ENCODE measurements at regions not wholly inside any gene's neighbourhood (a gene's known extent, or its start where the extent isn't known, plus 50 kb on each side); places are given as distances from the start of the nearest gene placed in this dataset.

GRCh38 chr15:39488516-39488915 is 92.4 kb upstream of the THBS1 start:
- Histone ChIP-seq H3K27me3 (ENCODE audit: insufficient read depth) (no peaks in the 10 kb centered on the region), H4K20me1 (ENCODE audit: insufficient read depth) (no peaks in the 10 kb centered on the region), H2AFZ (ENCODE audit: low read depth) (no peak overlapping the region), H3F3A (replicated peaks; ENCODE audit: insufficient read depth) (no peaks in the 10 kb centered on the region), H3K4me3 (ENCODE audit: low read depth in 2 of 2, low read length in 1 of 2) (no peak overlapping the region), H3K27ac (ENCODE audit: low read depth in 2 of 2, low read length in 1 of 2) (no peak overlapping the region), H3K4me1 (ENCODE audit: control insufficient read depth in 1 of 2, insufficient read depth in 2 of 2, low read depth in 1 of 2, low read length in 1 of 2) (no peaks in the 10 kb centered on the region), H3K9me3 (no peaks in the 10 kb centered on the region), H3K4me2 (no peak overlapping the region), H3K36me3 (replicated peaks in 1 of 2; ENCODE audit: control insufficient read depth in 1 of 2, insufficient read depth in 2 of 2, low read length in 1 of 2) (no peaks in the 10 kb centered on the region), H3K79me2 (ENCODE audit: insufficient read depth) (no peaks in the 10 kb centered on the region), H3K9ac (no peak overlapping the region), H3K9me2 (no peaks in the 10 kb centered on the region)
- WGBS (ENCODE audit: low lambda C conversion rate): 58% methylated on average over 1 of the region's 1 CpG
- DNase-seq: no peak
- TF ChIP-seq TEAD4 (IDR thresholded peaks at IDR 0.05; ENCODE audit: borderline replicate concordance, insufficient read depth): no peak
- TF ChIP-seq GABPA (IDR thresholded peaks at IDR 0.05; ENCODE audit: low read depth): no peak
- no peak for TF ChIP-seq ZBTB33 (IDR thresholded peaks at IDR 0.05; ENCODE audit: borderline replicate concordance, low read depth)
- ChIA-PET CTCF (interaction anchor here (1.3 kb wide), 1 partner anchor 25 kb away, joined by 3 read pairs; no protein-coding TSS in a partner anchor), POLR2A (no interaction called here)

- 67% methylated on average over 1 of the region's 1 CpG for WGBS (ENCODE audit: low lambda C conversion rate)
- Histone ChIP-seq H3K27ac (ENCODE audit: low read depth in 2 of 2, low read length in 1 of 2) (no peak overlapping the region), H2AFZ (ENCODE audit: low read depth) (no peak overlapping the region), H3K4me2 (no peak overlapping the region), H3K36me3 (replicated peaks in 1 of 2; ENCODE audit: control insufficient read depth in 1 of 2, insufficient read depth in 2 of 2, low read length in 1 of 2) (no peaks in the 10 kb centered on the region), H3K4me3 (ENCODE audit: low read depth in 2 of 2, low read length in 1 of 2) (no peak overlapping the region), H3K4me1 (ENCODE audit: control insufficient read depth in 1 of 2, insufficient read depth in 2 of 2, low read depth in 1 of 2, low read length in 1 of 2) (no peaks in the 10 kb centered on the region; a peak in 1 of 4 replicates), H4K20me1 (ENCODE audit: insufficient read depth) (no peaks in the 10 kb centered on the region), H3K9me2 (no peaks in the 10 kb centered on the region), H3K9me3 (no peaks in the 10 kb centered on the region), H3K79me2 (ENCODE audit: insufficient read depth) (no peaks in the 10 kb centered on the region), H3K27me3 (ENCODE audit: insufficient read depth) (no peaks in the 10 kb centered on the region), H3F3A (replicated peaks; ENCODE audit: insufficient read depth) (no peaks in the 10 kb centered on the region), H3K9ac (no peak overlapping the region)
- POLR2A ChIA-PET: no interaction called here
- no peak for TF ChIP-seq ELF1 (IDR thresholded peaks at IDR 0.05)
- TF ChIP-seq NRF1 (IDR thresholded peaks at IDR 0.05; ENCODE audit: low read depth, low read length): no peak
- no peak for TF ChIP-seq SMC3 (IDR thresholded peaks at IDR 0.05; ENCODE audit: low read depth, low read length)
- no peak for TF ChIP-seq MXI1 (IDR thresholded peaks at IDR 0.05; ENCODE audit: low read depth, low read length)
- no peak for TF ChIP-seq YY1 (IDR thresholded peaks at IDR 0.05; ENCODE audit: low read depth)
- no peak for TF ChIP-seq USF2 (IDR thresholded peaks at IDR 0.05; ENCODE audit: borderline replicate concordance, low read depth, low read length)
- TF ChIP-seq USF1 (IDR thresholded peaks at IDR 0.05; ENCODE audit: borderline replicate concordance, low read depth): no peak
- no peak for TF ChIP-seq MAX (IDR thresholded peaks at IDR 0.05; ENCODE audit: low read depth)
- CTCF ChIA-PET: no interaction called here
- no peak for DNase-seq
These were observed 91.9 kb upstream of the THBS1 start for GRCh38 chr15:39488961-39489360.

All from SK-N-SH (cell line).